ENCODE measurements at regions not wholly inside any gene's neighbourhood (a gene's known extent, or its start where the extent isn't known, plus 50 kb on each side); places are given as distances from the start of the nearest gene placed in this dataset.
A peak's percentile ranks its signal among the peaks of the same experiment; 100 is the strongest.
"Not testable (repeated sequence)": the region's sequence is repeated elsewhere in the genome, so short reads cannot be mapped to it uniquely, and the experiment has no call there.

DNA sequence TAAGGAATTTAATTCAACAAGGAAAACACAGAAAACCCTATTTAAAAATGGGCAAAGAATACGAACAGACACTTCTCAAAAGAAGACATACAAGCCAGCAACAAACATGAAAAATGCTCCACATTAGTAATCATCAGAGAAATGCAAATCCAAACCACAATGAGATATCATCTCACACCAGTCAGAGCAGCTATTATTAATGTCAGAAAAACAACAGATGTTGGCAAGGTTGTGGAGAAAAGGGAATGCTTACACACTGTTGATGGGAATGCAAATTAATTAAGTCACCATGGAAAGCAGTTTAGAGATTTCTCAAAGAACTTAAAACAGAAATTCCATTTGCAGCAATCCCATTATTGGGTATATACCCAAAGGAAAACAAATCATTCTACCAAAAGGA is 55.2 kb downstream of the GCC1 start:
- no peak for DNase-seq (ENCODE audit: low read depth in 1 of 2, low spot score in 1 of 2)

GRCh38 chr7:127527561-127527960 is 57.8 kb downstream of the GCC1 start:
- DNase-seq (ENCODE audit: low read depth in 1 of 2, low spot score in 1 of 2) = no peak

- DNase-seq (ENCODE audit: low read depth in 1 of 2, low spot score in 1 of 2) = no peak
Measured at GRCh38 chr7:127525866-127526480, 59.4 kb downstream of the GCC1 start.

DNA sequence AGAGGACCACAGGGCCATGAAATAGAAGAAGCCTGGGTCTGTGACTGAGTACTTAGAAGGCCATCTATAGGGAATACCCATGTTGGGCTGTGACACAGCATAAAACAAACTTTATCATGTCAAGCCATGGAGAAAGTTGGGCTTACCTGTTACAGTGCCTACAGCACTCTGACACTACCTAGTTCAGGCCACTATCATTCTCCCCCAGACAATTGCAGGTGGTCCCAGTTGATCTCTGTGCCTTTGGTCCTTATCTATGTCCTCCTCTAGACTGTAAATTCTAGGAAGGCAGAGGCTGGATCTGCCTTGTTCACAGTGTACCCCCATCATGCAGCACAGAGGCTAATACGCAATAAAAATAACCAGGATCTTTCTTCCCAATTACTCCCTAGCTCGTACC is 69.1 kb downstream of the GCC1 start:
- no peak for DNase-seq (ENCODE audit: low read depth in 1 of 2, low spot score in 1 of 2)

DNA sequence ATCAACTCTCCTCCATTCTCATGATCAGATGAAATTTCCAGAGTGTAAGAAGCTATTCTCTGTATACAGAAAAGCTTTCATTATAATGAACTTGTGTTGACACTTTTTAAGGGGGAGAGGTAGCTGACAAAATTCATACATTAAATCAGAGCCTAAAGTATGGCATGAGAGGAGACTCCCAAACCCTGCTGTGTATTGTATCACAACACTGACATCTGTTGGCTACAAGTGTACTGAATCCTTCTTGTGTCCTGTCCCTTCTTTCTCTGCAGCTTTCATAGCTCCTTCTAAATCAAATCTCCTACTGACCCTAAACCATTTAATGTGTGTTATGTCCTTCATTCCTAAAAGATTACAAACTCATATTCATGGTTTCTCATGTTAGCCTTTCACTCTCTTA is 70.9 kb downstream of the GCC1 start:
- no peak for DNase-seq (ENCODE audit: low read depth in 1 of 2, low spot score in 1 of 2)

DNA sequence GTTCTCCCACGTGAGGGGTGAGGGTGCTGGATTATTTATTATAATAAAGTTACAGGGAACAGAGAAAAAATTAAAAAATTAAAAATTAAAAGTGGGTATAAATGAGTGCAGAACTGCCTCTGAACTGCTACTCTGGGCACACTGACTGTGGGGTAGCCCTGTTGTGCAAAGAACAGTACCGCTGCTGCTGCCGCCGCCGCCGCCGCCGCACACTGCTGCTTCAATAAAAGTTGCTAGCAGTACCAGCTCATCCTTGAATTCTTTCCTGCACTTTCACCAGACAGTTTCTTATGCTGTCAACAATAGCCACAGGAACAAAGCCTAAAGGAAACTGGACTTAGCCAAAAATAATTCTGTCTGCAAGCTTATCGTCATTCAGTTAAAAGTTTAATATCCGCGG is 72.1 kb downstream of the GCC1 start:
- no peak for DNase-seq (ENCODE audit: low read depth in 1 of 2, low spot score in 1 of 2)

- DNase-seq (ENCODE audit: low read depth in 1 of 2, low spot score in 1 of 2) = no peak
Measured at GRCh38 chr7:127512663-127513062, 72.7 kb downstream of the GCC1 start.

- DNase-seq (ENCODE audit: low read depth in 1 of 2, low spot score in 1 of 2) = peak in 1 of 2 donors; percentile 3
Measured at GRCh38 chr7:127504715-127505114, 80.7 kb downstream of the GCC1 start.

GRCh38 chr7:127501817-127502216 is 83.6 kb downstream of the GCC1 start:
- DNase-seq (ENCODE audit: low read depth in 1 of 2, low spot score in 1 of 2) = no peak

DNA sequence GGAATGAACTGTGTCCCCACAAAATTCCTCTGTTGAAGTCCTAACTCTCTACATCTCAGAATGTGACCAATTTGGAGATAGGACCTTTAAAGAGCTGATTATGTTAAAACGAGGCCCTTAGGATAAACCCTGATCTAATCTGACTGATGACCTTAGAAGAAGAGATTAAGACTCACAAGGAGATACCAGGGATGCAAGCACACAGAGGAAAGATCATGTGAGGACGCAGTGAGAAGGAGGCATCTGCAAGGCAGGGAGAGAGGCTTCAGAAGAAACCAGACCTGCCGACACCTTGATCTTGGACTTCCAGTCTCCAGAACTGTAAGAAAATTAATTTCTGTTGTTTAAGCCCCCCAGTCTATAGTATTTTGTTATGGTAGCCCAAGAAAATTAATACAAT is 94.9 kb upstream of the ZNF800 start:
- no peak for DNase-seq (ENCODE audit: low read depth in 1 of 2, low spot score in 1 of 2)

DNA sequence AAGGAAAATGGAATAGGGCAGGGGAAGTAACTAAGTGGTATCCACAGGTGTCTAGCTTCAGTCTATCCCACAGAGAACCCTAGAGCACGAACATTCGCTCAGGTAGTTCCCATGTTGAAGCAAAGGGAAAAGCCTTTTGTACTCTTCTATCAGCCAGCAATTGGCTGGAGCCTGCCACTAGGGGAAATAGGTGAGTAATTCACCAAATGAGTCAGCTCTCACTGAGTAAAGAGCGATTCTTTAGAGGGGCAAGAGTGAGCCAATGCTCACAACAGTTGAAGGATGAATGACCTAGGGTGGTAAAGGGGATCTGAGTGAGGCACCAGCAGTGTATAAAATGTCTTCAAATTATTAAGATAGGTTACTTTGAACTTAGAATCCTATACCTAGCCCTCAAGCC is 94.1 kb upstream of the ZNF800 start:
- DNase-seq (ENCODE audit: low read depth in 1 of 2, low spot score in 1 of 2) = no peak

DNA sequence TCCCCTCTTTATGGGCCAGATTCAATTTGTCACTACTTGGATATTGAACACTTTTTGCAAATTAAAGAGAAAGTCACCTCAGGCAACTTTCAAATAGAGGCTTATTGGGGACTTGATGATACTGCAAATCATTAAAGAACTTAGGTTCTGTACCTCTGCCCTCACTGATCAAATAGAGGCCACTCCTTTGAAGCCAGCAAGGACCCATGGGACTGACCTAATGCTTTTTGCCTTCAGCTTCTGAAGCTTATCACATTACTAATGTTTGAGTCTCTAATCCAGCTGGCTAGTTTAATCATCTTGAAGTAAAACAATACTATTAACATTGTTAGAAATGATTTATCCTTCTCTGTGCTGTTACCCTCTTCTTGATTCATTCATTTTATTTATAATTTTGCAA is 93.0 kb upstream of the ZNF800 start:
- DNase-seq (ENCODE audit: low read depth in 1 of 2, low spot score in 1 of 2) = no peak

DNA sequence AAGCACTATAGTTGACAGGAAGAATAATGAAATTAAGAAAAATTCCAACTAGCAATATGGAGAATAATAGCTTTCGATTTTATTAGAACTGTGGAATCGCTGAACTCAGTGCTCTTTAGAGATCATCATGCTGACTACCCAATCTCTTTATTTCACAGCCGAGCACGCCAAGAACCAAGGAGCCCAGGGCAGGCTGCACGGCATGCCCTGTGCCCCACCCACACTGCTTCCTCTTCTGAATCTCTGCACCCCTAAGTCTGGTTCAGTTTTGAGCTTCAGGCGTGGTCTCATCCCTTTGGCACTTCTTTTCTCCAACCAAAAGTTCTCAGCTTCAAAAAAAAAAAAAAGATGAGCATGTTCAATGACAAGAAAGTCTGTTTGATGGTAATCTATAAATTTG is 92.4 kb upstream of the ZNF800 start:
- no peak for DNase-seq (ENCODE audit: low read depth in 1 of 2, low spot score in 1 of 2)

DNA sequence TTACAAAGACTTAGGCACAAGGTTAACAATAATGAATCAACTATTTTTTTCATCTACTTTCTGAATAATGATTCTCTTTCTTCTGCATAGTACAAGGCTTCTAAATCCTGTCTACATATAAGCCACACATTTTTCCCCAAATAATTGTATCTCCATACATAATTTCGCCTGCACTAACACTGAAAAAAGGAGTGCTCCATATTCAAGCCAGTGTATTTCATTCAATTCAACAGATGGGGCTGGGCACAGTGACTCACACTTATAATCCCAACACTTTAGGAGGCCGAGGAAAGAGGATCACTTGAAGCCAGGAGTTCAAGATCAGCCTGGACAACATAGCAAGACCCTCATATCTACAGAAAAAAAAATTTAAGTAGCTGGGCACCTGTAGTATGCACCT is 86.0 kb upstream of the ZNF800 start:
- DNase-seq (ENCODE audit: low read depth in 1 of 2, low spot score in 1 of 2) = no peak

DNA sequence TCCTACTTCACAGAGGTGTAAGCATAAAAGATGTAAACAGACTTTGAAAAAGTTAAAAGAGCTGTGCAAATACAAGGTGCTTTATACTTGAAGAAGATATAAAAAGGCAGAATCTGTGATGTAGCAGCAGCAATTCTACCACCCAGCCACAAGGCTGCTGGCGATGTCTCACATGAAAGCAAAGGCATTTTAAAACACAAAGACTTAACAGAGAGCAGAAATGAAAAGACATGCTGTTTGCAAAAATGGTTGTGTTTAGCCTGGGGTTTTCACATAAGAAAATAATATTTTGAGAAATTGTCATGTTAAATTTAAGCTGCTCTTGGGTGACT is 85.5 kb upstream of the ZNF800 start:
- no peak for DNase-seq (ENCODE audit: low read depth in 1 of 2, low spot score in 1 of 2)

DNA sequence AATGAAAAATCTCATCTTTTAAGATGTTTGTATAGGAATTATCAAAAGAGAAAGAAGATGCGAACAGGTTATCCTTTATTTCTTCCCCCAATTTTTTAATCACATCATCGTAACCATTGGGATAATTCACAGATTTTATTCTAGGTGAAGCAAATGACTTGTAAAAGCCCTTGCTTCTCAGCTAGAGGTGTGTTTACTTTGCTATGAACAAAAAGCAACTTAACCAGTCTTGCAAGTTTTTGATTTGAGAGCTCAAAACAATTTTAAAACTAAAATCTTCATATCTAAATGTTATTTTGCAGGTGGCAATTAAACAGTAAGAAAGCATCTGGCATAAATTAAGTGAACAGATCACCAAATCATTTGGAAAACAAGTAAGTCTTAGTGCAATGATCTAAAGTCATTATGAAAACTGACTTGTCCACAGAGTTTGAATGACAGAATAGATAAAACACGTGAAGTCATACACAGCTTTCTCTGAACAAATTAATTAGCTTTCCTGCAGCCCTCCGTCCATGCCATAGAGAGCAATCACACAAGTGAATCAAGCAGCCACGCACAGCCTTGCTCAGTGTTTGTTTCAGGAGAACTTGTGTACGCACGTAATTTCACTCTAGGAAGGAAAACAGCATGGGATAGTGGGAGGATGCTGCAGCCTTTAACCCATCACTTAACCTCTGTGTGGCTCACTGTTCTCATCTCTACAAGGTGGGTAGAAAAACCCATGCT is 85.0 kb upstream of the ZNF800 start:
- no peak for DNase-seq (ENCODE audit: low read depth in 1 of 2, low spot score in 1 of 2)

DNA sequence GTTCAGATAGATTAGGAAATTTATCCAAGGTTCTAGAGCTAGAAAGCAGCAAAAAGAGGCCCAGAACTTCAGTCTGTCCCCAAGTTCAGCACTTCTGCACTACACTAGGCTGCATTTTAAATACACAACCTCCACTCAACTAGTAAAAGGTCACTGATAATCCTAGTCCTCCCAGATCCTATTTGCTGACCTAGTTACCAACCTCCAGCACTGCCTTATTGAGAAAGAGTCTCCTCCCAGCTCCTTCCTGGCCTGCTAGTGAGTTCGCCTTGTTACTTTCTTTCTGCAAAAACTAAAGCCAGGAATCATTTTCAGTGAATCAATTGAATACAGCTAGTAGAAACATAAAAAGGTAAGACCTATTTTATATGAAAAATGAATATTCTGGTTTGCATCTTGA is 84.1 kb upstream of the ZNF800 start:
- DNase-seq (ENCODE audit: low read depth in 1 of 2, low spot score in 1 of 2) = no peak

GRCh38 chr7:127474457-127474856 is 81.9 kb upstream of the ZNF800 start:
- no peak for DNase-seq (ENCODE audit: low read depth in 1 of 2, low spot score in 1 of 2)

- DNase-seq (ENCODE audit: low read depth in 1 of 2, low spot score in 1 of 2) = no peak
Measured at GRCh38 chr7:127473409-127473808, 80.9 kb upstream of the ZNF800 start.

GRCh38 chr7:127460077-127460476 is 67.6 kb upstream of the ZNF800 start:
- no peak for DNase-seq (ENCODE audit: low read depth in 1 of 2, low spot score in 1 of 2)

DNA sequence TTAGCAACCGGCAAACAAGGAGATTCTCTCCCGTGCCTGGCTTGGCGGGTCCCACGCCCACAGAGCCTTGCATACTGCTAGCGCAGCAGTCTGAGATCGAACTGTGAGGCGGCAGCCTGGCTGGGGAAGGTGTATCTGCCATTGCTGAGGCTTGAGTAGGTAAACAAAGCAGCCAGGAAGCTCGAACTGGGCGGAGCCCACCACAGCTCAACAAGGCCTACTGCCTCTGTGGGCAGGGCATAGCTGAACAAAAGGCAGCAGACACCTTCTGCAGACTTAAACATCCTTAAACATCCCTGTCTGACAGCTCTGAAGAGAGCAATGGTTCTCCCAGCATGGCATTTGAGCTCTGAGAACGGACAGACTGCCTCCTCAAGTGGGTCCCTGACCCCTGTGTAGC is 58.8 kb upstream of the ZNF800 start:
- not testable (repeated sequence) for DNase-seq (ENCODE audit: low read depth in 1 of 2, low spot score in 1 of 2)

GRCh38 chr7:127448566-127448965 is 56.1 kb upstream of the ZNF800 start:
- no peak for DNase-seq (ENCODE audit: low read depth in 1 of 2, low spot score in 1 of 2)

DNA sequence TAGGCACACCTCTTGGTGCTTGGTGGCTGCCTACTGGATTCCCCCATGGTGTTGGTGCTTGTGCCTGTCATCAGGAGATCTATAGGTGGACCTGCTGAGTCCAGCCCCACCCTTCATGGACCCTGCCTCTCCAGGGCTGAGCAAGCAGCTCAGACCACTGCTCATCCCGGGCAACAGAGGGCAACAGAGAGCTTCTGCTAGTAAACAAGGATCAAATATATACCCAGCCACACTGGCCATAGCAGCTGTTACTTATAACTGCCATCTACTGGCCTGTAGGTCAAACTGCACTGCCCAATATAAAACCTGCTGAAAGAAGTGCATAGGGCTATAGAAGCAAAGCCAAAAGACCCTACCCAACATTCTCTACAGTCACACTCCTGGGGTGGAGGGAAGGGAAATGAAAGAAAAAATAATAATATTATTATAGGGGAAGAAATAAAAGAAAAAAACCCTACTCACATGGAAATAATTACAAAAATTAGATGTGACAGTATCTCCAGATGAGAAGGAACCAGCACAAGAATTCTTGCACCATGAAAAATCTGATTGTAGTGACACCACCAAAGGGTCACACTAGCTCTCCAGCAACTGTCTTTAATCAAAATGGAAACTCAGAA is 54.9 kb upstream of the ZNF800 start:
- no peak for DNase-seq (ENCODE audit: low read depth in 1 of 2, low spot score in 1 of 2)

Data from stimulated activated CD4-positive, alpha-beta T cell treated with anti-CD3 and anti-CD28 coated beads, Interleukin-15, amount 100 ng/mL, for 1 hour (primary cell).